ENCODE measurements at regions not wholly inside any gene's neighbourhood (a gene's known extent, or its start where the extent isn't known, plus 50 kb on each side); places are given as distances from the start of the nearest gene placed in this dataset.

- no peak for TF ChIP-seq NR4A1 (CRISPR knock-in tag; IDR thresholded peaks at IDR 0.05)
- TF ChIP-seq NR4A1 (tag; IDR thresholded peaks at IDR 0.05) = no peak
- TF ChIP-seq ZNF76 (CRISPR knock-in tag; IDR thresholded peaks at IDR 0.05; ENCODE audit: borderline replicate concordance) = no peak
- TF ChIP-seq ZNF583 (CRISPR knock-in tag; IDR thresholded peaks at IDR 0.05) = no peak
- TF ChIP-seq NFIX (CRISPR knock-in tag; IDR thresholded peaks at IDR 0.05; ENCODE audit: low read depth) = no peak
- no peak for TF ChIP-seq RUNX1 (IDR thresholded peaks at IDR 0.05; ENCODE audit: low read depth)
- TF ChIP-seq CHAMP1 (IDR thresholded peaks at IDR 0.05) = no peak
- TF ChIP-seq TCF7L2 (IDR thresholded peaks at IDR 0.05; ENCODE audit: low read depth, low read length) = no peak
- TF ChIP-seq CREM (IDR thresholded peaks at IDR 0.05; ENCODE audit: low read depth) = peak; percentile 14; the same call in 1 of the 2 replicates
- no peak for TF ChIP-seq FOXA3 (CRISPR knock-in tag; conservative IDR thresholded peaks at IDR 0.05 in 1 of 2, IDR thresholded peaks at IDR 0.05 in 1 of 2)
- TF ChIP-seq HBP1 (CRISPR knock-in tag; IDR thresholded peaks at IDR 0.05) = no peak
- no peak for TF ChIP-seq ZZZ3 (IDR thresholded peaks at IDR 0.05)
- TF ChIP-seq ELK3 (CRISPR knock-in tag; IDR thresholded peaks at IDR 0.05) = no peak
- no peak for TF ChIP-seq RHOXF2B (CRISPR knock-in tag; conservative IDR thresholded peaks at IDR 0.05)
- no peak for TF ChIP-seq YBX1 (IDR thresholded peaks at IDR 0.05)
- no peak for TF ChIP-seq ZNF280A (IDR thresholded peaks at IDR 0.05; ENCODE audit: low read depth, partially characterized antibody)
- TF ChIP-seq FOXP1 (CRISPR knock-in tag; IDR thresholded peaks at IDR 0.05) = no peak
- peak; percentile 90 for TF ChIP-seq SMC3 (conservative IDR thresholded peaks at IDR 0.05; ENCODE audit: insufficient read depth, low read depth, low read length)
- no peak for TF ChIP-seq ZSCAN29 (IDR thresholded peaks at IDR 0.05)
- 0 out of 2 replicates have a peak, but pooled peaks have one; percentile 8 for TF ChIP-seq BHLHE40 (IDR thresholded peaks at IDR 0.05; ENCODE audit: low read length)
These were observed 250.5 kb downstream of the UACA start (continued) for GRCh38 chr15:70512772-70513362.
